Keratinocyte (primary cell): ENCODE measurements at regions not wholly inside any gene's neighbourhood (a gene's known extent, or its start where the extent isn't known, plus 50 kb on each side); places are given as distances from the start of the nearest gene placed in this dataset.

Experiments used
- DNase-seq: peaks from one replicate; pipeline ENCODE4 v3.0.0-alpha.2; 2011; ENCODE audit warnings: low read depth, missing footprints, low spot score
- FAIRE-seq: peaks from 2 replicates; lab custom pipeline; 2011; peaks lifted over from hg19 to GRCh38; lab: Jason Lieb, UNC
- H2AFZ ChIP-seq: 2 replicates; pipeline ENCODE4 v1.6.0; 2012; ENCODE audit warnings: low read length, control low read depth, inconsistent platforms; ENCODE audit not compliant: control insufficient read depth
- H3K27ac ChIP-seq: 2 replicates; pipeline ENCODE4 v1.5.1; 2011; ENCODE audit warnings: low read length; ENCODE audit not compliant: control insufficient read depth, insufficient read depth
- H3K27me3 ChIP-seq: 3 replicates; pipeline ENCODE4 v1.6.0; 2011; ENCODE audit warnings: low read length; ENCODE audit not compliant: control insufficient read depth, insufficient read depth; ENCODE audit errors: extremely low read depth
- H3K36me3 ChIP-seq, 2 experiments: 2 replicates in 1 of 2; 3 replicates in 1 of 2; pipeline ENCODE4 v1.5.1; 2011; ENCODE audit warnings: low read length in 2 of 2, mild to moderate bottlenecking in 1 of 2; ENCODE audit not compliant: control insufficient read depth in 2 of 2, insufficient read depth in 2 of 2; ENCODE audit errors: extremely low read depth in 1 of 2
- H3K4me1 ChIP-seq: 3 replicates; pipeline ENCODE4 v1.5.1; 2011; ENCODE audit warnings: low read length; ENCODE audit not compliant: control insufficient read depth, insufficient read depth; ENCODE audit errors: extremely low read depth
- H3K4me2 ChIP-seq: 3 replicates; pipeline ENCODE4 v1.6.0; 2011; ENCODE audit warnings: low read depth, low read length; ENCODE audit not compliant: control insufficient read depth, insufficient read depth; ENCODE audit errors: extremely low read depth
- H3K4me3 ChIP-seq, 3 experiments: fragments of 200-600 bp in 1 of 3; sonication (generic) in 1 of 3; 2 replicates in 2 of 3; 3 replicates in 1 of 3; pipeline ENCODE4 v1.5.1; 2011 to 2016; ENCODE audit warnings: low read length in 3 of 3, mild to moderate bottlenecking in 3 of 3, control low read depth in 2 of 3, inconsistent platforms in 1 of 3, low read depth in 1 of 3, mixed read lengths in 1 of 3, mixed run types in 1 of 3, moderate library complexity in 1 of 3; ENCODE audit not compliant: control insufficient read depth in 2 of 3, insufficient read depth in 2 of 3; ENCODE audit errors: extremely low read depth in 1 of 3
- H3K79me2 ChIP-seq: 2 replicates; pipeline ENCODE4 v1.6.0; 2012; ENCODE audit warnings: low read length; ENCODE audit not compliant: control insufficient read depth, insufficient read depth
- H3K9ac ChIP-seq: 3 replicates; pipeline ENCODE4 v1.6.0; 2011; ENCODE audit warnings: low read length; ENCODE audit not compliant: control insufficient read depth, insufficient read depth; ENCODE audit errors: extremely low read depth
- H3K9me1 ChIP-seq: 3 replicates; pipeline ENCODE4 v1.6.0; 2011; ENCODE audit warnings: low read length; ENCODE audit not compliant: control insufficient read depth, insufficient read depth; ENCODE audit errors: extremely low read depth
- H3K9me3 ChIP-seq: 2 replicates; pipeline ENCODE4 v1.5.1; 2012; ENCODE audit warnings: low read depth, low read length; ENCODE audit not compliant: control insufficient read depth
- H4K20me1 ChIP-seq: 3 replicates; pipeline ENCODE4 v1.6.0; 2011; ENCODE audit warnings: low read length; ENCODE audit not compliant: control insufficient read depth, insufficient read depth; ENCODE audit errors: extremely low read depth
- EZH2 ChIP-seq: IDR thresholded peaks from one replicate; pipeline ENCODE4 v1.6.1; 2012; ENCODE audit warnings: inconsistent platforms, mild to moderate bottlenecking, low read length, moderate library complexity
- dilution Hi-C: fragments of 300-500 bp; cut with MboI; formaldehyde crosslinking; loops from one replicate; pipeline ENCODE4 v1.7.0; 2020; ENCODE audit warnings: low sequenced_read_pairs; ENCODE audit not compliant: extremely low pct_ligation_motif_present
- TF ChIP-seq, protein P1 (sequence below), 3 experiments: IDR thresholded peaks in 1 of 3; conservative IDR thresholded peaks in 1 of 3; optimal IDR thresholded peaks in 1 of 3; 2 replicates in 2 of 3; 3 replicates in 1 of 3; pipeline versions ENCODE3 to v1.5.1; 2011; ENCODE audit warnings: low read length in 3 of 3, mild to moderate bottlenecking in 3 of 3, moderate library complexity in 2 of 3, control low read depth in 1 of 3, inconsistent platforms in 1 of 3; ENCODE audit not compliant: insufficient read depth in 2 of 3; ENCODE audit errors: extremely low read depth in 1 of 3

DNA sequence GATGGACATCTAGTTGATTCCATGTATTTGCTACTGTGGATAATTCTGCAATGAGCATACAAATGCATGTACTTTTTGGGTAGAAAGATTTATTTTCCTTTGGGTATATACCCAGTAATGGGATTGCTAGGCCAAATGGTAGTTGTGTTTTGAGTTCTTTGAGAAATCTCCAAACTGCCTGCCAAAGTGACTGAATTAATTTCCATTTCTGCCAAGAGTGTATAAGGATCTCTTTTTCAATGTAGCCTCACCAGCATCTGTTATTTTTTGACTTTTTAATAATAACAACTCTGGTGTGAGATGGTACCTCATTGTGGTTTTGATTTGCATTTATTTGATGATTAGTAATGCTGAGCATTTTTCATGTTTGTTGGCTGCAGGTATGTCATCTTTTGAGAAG lies 435.0 kb upstream of the CBLB start:
- FAIRE-seq (no peak), DNase-seq (no peak)
- TF ChIP-seq, protein P1, sequence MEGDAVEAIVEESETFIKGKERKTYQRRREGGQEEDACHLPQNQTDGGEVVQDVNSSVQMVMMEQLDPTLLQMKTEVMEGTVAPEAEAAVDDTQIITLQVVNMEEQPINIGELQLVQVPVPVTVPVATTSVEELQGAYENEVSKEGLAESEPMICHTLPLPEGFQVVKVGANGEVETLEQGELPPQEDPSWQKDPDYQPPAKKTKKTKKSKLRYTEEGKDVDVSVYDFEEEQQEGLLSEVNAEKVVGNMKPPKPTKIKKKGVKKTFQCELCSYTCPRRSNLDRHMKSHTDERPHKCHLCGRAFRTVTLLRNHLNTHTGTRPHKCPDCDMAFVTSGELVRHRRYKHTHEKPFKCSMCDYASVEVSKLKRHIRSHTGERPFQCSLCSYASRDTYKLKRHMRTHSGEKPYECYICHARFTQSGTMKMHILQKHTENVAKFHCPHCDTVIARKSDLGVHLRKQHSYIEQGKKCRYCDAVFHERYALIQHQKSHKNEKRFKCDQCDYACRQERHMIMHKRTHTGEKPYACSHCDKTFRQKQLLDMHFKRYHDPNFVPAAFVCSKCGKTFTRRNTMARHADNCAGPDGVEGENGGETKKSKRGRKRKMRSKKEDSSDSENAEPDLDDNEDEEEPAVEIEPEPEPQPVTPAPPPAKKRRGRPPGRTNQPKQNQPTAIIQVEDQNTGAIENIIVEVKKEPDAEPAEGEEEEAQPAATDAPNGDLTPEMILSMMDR (optimal IDR thresholded peaks at IDR 0.05 in 1 of 3, IDR thresholded peaks at IDR 0.05 in 1 of 3, conservative IDR thresholded peaks at IDR 0.05 in 1 of 3; ENCODE audit: extremely low read depth in 1 of 3, insufficient read depth in 2 of 3, low read length in 3 of 3) = no peak
- no peak for TF ChIP-seq EZH2
- Histone ChIP-seq H2AFZ (no peak overlapping the region), H3K4me2 (no peak overlapping the region), H3K4me3 (no peak overlapping the region), H3K4me1 (no peaks in the 10 kb centered on the region), H3K9me1 (no peaks in the 10 kb centered on the region), H3K9me3 (no peaks in the 10 kb centered on the region), H3K79me2 (no peaks in the 10 kb centered on the region), H4K20me1 (no peaks in the 10 kb centered on the region), H3K9ac (no peak overlapping the region), H3K27ac (no peak overlapping the region), H3K36me3 (no peaks in the 10 kb centered on the region), H3K27me3 (no peaks in the 10 kb centered on the region)
- dilution Hi-C loops = no loop called here

DNA sequence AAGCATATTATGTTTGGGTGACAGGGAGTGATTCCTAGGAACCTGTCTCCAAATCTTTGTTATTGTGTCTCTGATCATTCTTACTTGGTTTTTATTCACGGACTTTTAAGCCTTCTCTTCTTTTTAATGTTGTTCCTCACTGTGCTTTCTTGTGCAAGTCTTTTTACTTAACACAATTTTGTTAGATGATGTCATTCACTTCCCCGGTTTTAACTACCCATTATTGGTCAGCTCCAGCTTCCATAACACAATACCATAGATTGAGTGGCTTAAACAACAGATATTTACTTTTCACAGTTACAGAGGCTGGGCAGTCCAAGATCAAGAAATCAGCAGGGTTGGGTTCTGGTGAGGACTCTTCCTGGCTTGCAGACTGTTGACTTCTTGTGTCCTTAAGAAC lies 436.3 kb upstream of the CBLB start:
- H4K20me1 ChIP-seq = no peaks in the 10 kb centered on the region
- no peak overlapping the region for H3K4me2 ChIP-seq
- H3K4me1 ChIP-seq = no peaks in the 10 kb centered on the region
- no peak for TF ChIP-seq EZH2
- TF ChIP-seq, protein P1 (optimal IDR thresholded peaks at IDR 0.05 in 1 of 3, IDR thresholded peaks at IDR 0.05 in 1 of 3, conservative IDR thresholded peaks at IDR 0.05 in 1 of 3; ENCODE audit: extremely low read depth in 1 of 3, insufficient read depth in 2 of 3, low read length in 3 of 3) = no peak
- H3K4me3 ChIP-seq = no peak overlapping the region
- no peak overlapping the region for H3K27ac ChIP-seq
- no peak overlapping the region for H2AFZ ChIP-seq
- DNase-seq (no peak), FAIRE-seq (no peak)
- no peaks in the 10 kb centered on the region for H3K36me3 ChIP-seq
- no peak overlapping the region for H3K9ac ChIP-seq
- no peaks in the 10 kb centered on the region for H3K9me3 ChIP-seq
- dilution Hi-C loops = no loop called here
- H3K27me3 ChIP-seq = no peaks in the 10 kb centered on the region
- no peaks in the 10 kb centered on the region for H3K79me2 ChIP-seq
- no peaks in the 10 kb centered on the region for H3K9me1 ChIP-seq
